Effector memory CD4-positive, alpha-beta T cell (primary cell): ENCODE measurements at regions not wholly inside any gene's neighbourhood (a gene's known extent, or its start where the extent isn't known, plus 50 kb on each side); places are given as distances from the start of the nearest gene placed in this dataset.

Experiments used
- DNase-seq, 3 donors: peaks; one replicate each; pipeline ENCODE4 v3.0.0-alpha.2; 2020
- H3K27ac ChIP-seq: 2 replicates; pipeline ENCODE4 v1.7.0; 2013; ENCODE audit warnings: mild to moderate bottlenecking, low read length, moderate library complexity; ENCODE audit not compliant: insufficient read depth, poor library complexity, severe bottlenecking
- H3K27me3 ChIP-seq: replicated peaks from 2 replicates; pipeline ENCODE4 v1.7.0; 2013; ENCODE audit warnings: mild to moderate bottlenecking, low read length; ENCODE audit not compliant: insufficient read depth, control insufficient read depth, poor library complexity, severe bottlenecking
- H3K36me3 ChIP-seq: 2 replicates; pipeline ENCODE4 v1.7.0; 2013; ENCODE audit warnings: mild to moderate bottlenecking, low read length, moderate library complexity; ENCODE audit not compliant: control insufficient read depth, insufficient read depth
- H3K4me1 ChIP-seq: 2 replicates; pipeline ENCODE4 v1.7.0; 2013; ENCODE audit warnings: low read length, mild to moderate bottlenecking; ENCODE audit not compliant: control insufficient read depth, insufficient read depth, poor library complexity, severe bottlenecking
- H3K4me3 ChIP-seq: 2 replicates; pipeline ENCODE4 v1.7.0; 2013; ENCODE audit warnings: low read length, low read depth, mild to moderate bottlenecking; ENCODE audit not compliant: insufficient read depth, poor library complexity, severe bottlenecking
- H3K9me3 ChIP-seq: 2 replicates; pipeline ENCODE4 v1.7.0; 2013; ENCODE audit warnings: mild to moderate bottlenecking, low read length, moderate library complexity; ENCODE audit not compliant: control insufficient read depth

DNA sequence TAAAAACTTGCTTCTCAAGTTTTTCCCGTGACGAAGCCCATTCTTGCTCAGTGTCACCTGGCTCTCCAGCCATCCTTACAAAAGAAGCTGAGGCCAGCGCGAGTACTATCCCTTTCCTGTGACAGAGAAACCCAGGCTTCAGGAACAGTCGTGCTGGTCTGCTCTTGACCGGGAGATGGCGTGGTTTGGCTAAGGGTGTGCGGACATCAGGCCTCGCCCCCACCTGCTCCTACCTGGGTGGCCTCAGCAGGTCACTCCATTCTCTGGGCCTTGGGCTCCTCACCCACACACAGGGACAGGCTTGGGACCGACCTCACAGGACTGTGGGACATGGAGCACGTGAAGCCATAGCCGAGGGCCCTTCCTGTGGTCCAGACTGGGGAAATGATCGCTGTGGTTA lies 75.2 kb upstream of the CIBAR2 start:
- no peaks in the 10 kb centered on the region for H3K4me1 ChIP-seq
- peaks cover 4% of the 10 kb centered on the region for H3K9me3 ChIP-seq
- no peak overlapping the region for H3K27ac ChIP-seq
- no peak overlapping the region for H3K4me3 ChIP-seq
- no peaks in the 10 kb centered on the region for H3K36me3 ChIP-seq
- no peak for DNase-seq
- H3K27me3 ChIP-seq: no peaks in the 10 kb centered on the region

DNA sequence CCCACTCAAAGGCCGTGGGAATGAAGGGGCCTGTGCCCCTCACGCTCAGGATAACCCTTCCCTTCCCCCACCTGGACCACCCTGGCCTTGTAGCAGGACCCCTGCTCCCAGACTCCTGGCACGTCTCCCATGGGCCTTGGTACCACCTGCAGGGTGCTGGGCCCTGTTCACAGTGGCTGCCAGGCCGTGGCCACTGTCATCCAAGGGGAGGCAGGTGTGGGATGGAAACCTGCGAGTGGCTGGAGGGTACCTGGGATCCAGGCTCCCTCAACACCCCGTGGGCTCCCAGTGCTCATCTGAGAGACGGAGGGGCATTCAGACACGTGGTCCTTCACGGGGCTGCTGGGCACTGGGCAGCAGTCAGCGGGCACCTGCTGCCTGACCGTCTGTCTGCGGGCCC lies 75.6 kb upstream of the CIBAR2 start:
- Histone ChIP-seq H3K9me3 (peaks cover 4% of the 10 kb centered on the region), H3K4me3 (no peak overlapping the region), H3K27me3 (no peaks in the 10 kb centered on the region), H3K36me3 (no peaks in the 10 kb centered on the region), H3K27ac (no peak overlapping the region), H3K4me1 (no peaks in the 10 kb centered on the region)
- no peak for DNase-seq

DNA sequence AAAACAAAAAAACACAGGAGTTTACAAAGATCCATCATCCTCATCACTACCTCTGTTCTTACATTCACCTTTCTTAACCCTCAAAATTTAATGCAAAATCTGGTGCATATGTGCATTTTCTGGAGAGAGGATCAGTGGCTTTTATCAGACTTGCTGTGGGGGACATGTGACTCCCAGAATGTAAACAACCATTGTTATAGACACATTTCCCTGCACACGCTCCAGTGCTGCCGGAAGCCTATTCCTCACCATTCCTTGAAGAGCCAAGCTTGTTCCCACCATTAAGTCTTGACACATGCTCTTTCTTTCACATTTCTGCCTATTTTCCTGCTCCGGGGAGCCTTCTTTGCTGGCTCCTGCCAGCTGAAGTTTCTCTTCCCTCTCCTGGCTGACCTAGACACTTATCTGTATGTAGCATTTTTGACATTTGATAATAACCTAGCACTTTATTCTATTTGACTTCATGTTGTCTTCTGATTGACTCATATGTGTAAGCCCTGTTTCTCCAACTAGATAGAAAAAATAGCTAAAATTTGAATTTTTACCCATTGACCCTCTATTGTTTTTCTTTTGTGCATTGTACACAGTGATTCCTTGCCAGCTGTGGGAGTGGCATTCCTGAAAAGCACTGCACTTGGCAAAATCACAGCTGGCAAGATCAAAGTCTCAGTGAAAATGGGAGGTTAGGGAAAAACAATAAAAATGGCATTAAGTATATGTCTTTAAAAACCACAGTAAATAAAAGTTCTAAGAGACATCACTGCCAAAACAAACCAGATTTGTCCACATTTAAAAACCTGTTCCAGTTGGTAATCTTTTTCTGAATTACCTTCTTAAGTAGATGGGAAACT lies 76.8 kb upstream of the CIBAR2 start:
- Histone ChIP-seq H3K4me1 (no peaks in the 10 kb centered on the region), H3K9me3 (peaks cover 4% of the 10 kb centered on the region), H3K27ac (no peak overlapping the region), H3K4me3 (no peak overlapping the region), H3K36me3 (no peaks in the 10 kb centered on the region), H3K27me3 (no peaks in the 10 kb centered on the region)
- no peak for DNase-seq

GRCh38 chr16:85190572-85190971 lies 78.3 kb upstream of the CIBAR2 start:
- Histone ChIP-seq H3K4me1 (no peaks in the 10 kb centered on the region), H3K27ac (no peak overlapping the region), H3K9me3 (peaks cover 4% of the 10 kb centered on the region), H3K36me3 (no peaks in the 10 kb centered on the region), H3K4me3 (no peak overlapping the region), H3K27me3 (no peaks in the 10 kb centered on the region)
- DNase-seq: no peak

DNA sequence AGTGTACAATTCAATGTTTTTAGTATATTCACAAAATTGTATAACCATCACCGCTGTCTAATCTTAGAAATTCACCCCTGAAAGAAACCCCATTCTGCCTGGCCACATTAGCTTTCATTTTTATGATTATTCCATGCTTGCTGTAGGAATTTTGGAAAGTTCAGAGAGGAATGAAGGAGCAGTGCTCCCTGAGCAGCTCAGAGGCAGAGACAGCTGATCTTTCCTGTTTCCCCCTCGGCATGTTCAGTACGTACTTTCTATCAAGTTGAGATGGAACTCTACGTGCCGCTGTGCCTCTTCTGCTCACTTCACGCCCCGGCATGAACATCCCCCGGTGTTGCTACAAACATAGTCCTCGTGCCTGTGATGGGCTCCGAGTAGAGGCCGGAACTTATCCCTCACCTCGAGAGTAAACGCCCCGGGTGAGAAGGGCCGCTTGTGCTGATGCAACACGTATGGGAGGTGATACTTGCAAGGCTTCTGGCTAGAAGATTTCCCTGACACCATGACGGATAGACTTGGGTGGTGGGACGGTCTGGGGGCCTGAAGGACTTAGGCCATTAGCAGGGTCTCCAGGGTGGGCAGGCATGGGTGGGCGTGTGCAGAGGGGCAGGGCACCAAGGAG lies 79.2 kb upstream of the CIBAR2 start:
- Histone ChIP-seq H3K4me1 (no peaks in the 10 kb centered on the region), H3K9me3 (peaks cover 4% of the 10 kb centered on the region), H3K4me3 (no peak overlapping the region), H3K27ac (no peak overlapping the region), H3K36me3 (no peaks in the 10 kb centered on the region), H3K27me3 (no peaks in the 10 kb centered on the region)
- DNase-seq: no peak

DNA sequence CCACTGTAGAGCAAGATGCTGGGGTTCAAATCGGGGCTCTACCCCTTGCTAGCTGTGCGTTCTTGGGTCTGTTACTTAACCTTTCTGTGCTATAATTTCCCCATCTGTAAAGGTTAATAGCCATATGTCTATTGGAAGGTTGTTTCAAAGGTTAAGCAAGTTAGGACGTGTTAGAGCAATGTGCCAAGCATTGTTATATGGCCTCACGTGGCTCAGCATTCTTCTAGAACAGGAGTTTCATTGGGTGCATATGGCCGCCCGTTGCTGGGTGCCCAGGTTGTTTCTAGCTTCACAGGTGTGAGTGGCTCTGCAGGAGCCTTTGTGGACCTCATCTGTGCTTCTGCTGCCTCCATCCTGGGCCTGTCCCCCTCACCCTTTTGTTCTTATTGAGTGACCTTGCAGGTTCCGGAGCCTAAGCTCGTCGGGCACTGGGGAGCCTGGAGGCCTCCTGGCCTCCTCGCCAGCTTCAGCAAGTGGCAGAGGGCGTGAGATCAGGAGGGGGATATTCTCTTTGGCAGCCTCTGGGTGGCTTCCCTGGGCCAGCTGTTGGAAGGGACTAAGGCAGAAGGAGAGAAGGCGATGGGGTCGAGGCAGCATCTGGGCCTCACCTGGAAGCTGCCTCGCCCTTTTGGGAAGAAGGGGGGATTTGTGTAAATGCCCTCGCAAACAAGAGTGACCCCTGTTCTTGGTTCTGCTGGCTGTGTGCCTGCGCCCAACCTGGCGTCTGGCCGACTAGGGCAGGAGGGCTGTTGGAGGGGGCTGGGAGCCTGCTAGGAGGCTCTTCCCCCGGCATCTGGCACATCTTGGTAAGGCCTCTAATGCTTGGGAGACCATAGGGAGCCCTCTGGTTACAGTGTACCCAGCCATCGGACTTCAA lies 80.2 kb upstream of the CIBAR2 start:
- no peaks in the 10 kb centered on the region for H3K36me3 ChIP-seq
- DNase-seq: no peak
- H3K4me3 ChIP-seq: no peak overlapping the region
- H3K4me1 ChIP-seq: no peaks in the 10 kb centered on the region
- no peaks in the 10 kb centered on the region for H3K27me3 ChIP-seq
- peaks cover 4% of the 10 kb centered on the region for H3K9me3 ChIP-seq
- H3K27ac ChIP-seq: no peak overlapping the region

GRCh38 chr16:85193115-85193493 lies 80.8 kb upstream of the CIBAR2 start:
- Histone ChIP-seq H3K27ac (no peak overlapping the region), H3K4me3 (no peak overlapping the region), H3K36me3 (no peaks in the 10 kb centered on the region), H3K9me3 (peaks cover 4% of the 10 kb centered on the region), H3K27me3 (no peaks in the 10 kb centered on the region), H3K4me1 (no peaks in the 10 kb centered on the region)
- no peak for DNase-seq

DNA sequence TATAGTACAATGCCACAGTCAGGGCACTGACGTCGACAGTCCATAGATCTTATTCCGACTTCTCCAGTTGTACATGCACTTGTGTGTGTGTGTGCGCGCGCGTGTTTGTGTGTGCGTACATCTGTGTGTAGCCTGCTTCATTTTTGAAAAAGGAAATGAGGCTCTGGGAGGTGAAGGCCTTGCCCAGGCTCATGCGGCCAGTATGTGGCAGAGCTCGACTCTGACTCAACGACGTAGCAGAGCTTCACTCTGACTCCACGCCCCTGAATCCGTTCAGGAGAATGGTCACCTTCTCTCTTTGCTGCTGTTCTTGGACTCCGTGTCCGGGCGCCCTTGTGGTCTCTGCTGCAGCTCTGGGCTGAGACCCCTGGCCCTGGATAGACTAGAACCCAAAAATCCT lies 81.6 kb upstream of the CIBAR2 start:
- Histone ChIP-seq H3K4me3 (no peak overlapping the region), H3K27ac (no peak overlapping the region), H3K4me1 (no peaks in the 10 kb centered on the region), H3K9me3 (peaks cover 4% of the 10 kb centered on the region), H3K36me3 (no peaks in the 10 kb centered on the region), H3K27me3 (no peaks in the 10 kb centered on the region)
- DNase-seq: no peak

DNA sequence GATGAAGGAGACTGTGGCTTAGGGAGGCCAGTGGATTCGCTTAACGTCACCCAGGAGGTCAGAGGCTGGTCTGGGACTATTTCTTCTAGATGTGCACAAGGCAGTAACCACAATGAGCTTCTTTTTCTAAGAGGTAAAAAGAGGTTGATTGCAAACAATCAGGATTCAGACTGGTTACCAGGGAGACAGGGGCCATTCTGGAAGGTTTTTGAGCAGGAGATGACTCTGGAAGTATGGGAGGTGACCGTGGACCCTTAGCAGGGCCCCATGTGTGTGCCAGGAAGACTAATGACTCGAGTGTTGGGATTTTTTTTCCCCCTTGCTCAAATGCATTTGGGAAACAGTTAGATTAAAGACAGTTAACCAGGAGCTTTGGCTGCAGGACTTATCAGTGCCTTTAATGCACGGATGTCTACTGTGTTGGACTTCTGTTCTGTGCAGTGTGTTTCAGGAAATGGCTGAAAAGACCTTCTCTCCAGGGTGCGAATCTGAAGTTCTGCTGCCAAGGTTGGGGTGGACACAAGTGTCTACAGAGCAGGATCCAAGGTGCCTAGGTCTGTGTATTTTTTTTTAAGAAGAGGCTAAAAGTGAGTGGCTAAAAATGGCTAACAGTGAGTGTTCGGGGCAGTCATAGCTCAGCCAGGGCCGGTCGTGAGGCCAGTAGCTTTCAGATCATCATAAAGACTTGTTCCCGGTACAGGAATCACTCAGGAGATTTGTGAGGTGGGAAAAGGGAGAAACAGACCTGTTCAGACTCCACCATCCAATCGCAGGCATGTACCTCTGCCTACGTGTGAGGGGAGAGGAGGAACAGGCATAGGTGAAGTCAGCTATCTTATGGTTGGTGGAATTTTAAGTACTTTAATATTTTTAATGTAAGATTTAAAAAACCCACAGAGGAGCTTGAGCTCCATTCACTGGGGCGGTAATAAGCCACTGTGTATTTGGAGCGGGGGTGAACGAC lies 82.3 kb upstream of the CIBAR2 start:
- Histone ChIP-seq H3K27me3 (no peaks in the 10 kb centered on the region), H3K27ac (no peak overlapping the region), H3K36me3 (no peaks in the 10 kb centered on the region), H3K4me3 (no peak overlapping the region), H3K4me1 (no peaks in the 10 kb centered on the region), H3K9me3 (peaks cover 4% of the 10 kb centered on the region)
- no peak for DNase-seq
